Neural progenitor cell (in vitro differentiated cells): ENCODE measurements at regions not wholly inside any gene's neighbourhood (a gene's known extent, or its start where the extent isn't known, plus 50 kb on each side); places are given as distances from the start of the nearest gene placed in this dataset.

Experiments
- DNase-seq: peaks from one replicate; pipeline ENCODE4 v3.0.0-alpha.2; 2016; ENCODE audit warnings: low spot score
- H2AFZ ChIP-seq: fragments of 200-600 bp; sonication (generic); replicated peaks from 2 replicates; pipeline ENCODE4 v1.6.1; 2016; ENCODE audit warnings: antibody characterized with exemption
- H3F3A ChIP-seq: fragments of 200-600 bp; sonication (generic); 2 replicates; pipeline ENCODE4 v1.6.1; 2016; ENCODE audit warnings: antibody characterized with exemption, low read depth
- H3K27ac ChIP-seq: fragments of 200-600 bp; sonication (generic); 2 replicates; pipeline ENCODE4 v1.5.1; 2016; ENCODE audit warnings: mild to moderate bottlenecking
- H3K27me3 ChIP-seq: fragments of 200-600 bp; sonication (generic); 2 replicates; pipeline ENCODE4 v1.6.1; 2016; ENCODE audit warnings: mild to moderate bottlenecking, moderate library complexity
- H3K36me3 ChIP-seq: fragments of 200-600 bp; sonication (generic); 2 replicates; pipeline ENCODE4 v1.5.1; 2016
- H3K4me1 ChIP-seq: fragments of 200-600 bp; sonication (generic); 2 replicates; pipeline ENCODE4 v1.6.1; 2016; ENCODE audit warnings: mixed run types
- H3K4me2 ChIP-seq: fragments of 200-600 bp; sonication (generic); 2 replicates; pipeline ENCODE4 v1.6.1; 2016
- H3K4me3 ChIP-seq: fragments of 200-600 bp; sonication (generic); 2 replicates; pipeline ENCODE4 v1.5.1; 2016
- H3K79me2 ChIP-seq: fragments of 200-600 bp; sonication (generic); 2 replicates; pipeline ENCODE4 v1.6.1; 2016; ENCODE audit warnings: low read depth
- H3K9ac ChIP-seq: fragments of 200-600 bp; sonication (generic); 2 replicates; pipeline ENCODE4 v1.6.1; 2016
- H3K9me3 ChIP-seq: fragments of 200-600 bp; sonication (generic); 2 replicates; pipeline ENCODE4 v1.5.1; 2016; ENCODE audit warnings: low read depth
- H4K20me1 ChIP-seq: fragments of 200-600 bp; sonication (generic); 2 replicates; pipeline ENCODE4 v1.6.1; 2016; ENCODE audit warnings: low read depth
- H3K27ac Mint-ChIP-seq: 3 replicates; pipeline ENCODE4 v1.8.0; 2021; ENCODE audit warnings: mixed read lengths
- H3K27me3 Mint-ChIP-seq: 2 replicates; pipeline ENCODE4 v1.8.0; 2022; ENCODE audit warnings: low read depth, mild to moderate bottlenecking, inconsistent platforms, moderate library complexity, mixed read lengths; ENCODE audit not compliant: insufficient read depth
- H3K36me3 Mint-ChIP-seq: 3 replicates; pipeline ENCODE4 v1.8.0; 2021; ENCODE audit warnings: mixed read lengths
- H3K4me1 Mint-ChIP-seq: 3 replicates; pipeline ENCODE4 v1.8.0; 2021; ENCODE audit warnings: mixed read lengths
- H3K4me3 Mint-ChIP-seq: 3 replicates; pipeline ENCODE4 v1.8.0; 2021; ENCODE audit warnings: mild to moderate bottlenecking, moderate library complexity, mixed read lengths
- H3K9me3 Mint-ChIP-seq: 3 replicates; pipeline ENCODE4 v1.8.0; 2020; ENCODE audit warnings: mixed read lengths
- CTCF ChIP-seq: fragments of 200-600 bp; sonication (generic); IDR thresholded peaks from 2 replicates; pipeline ENCODE4 v1.5.1; 2017; ENCODE audit warnings: antibody characterized with exemption, mild to moderate bottlenecking
- EZH2 ChIP-seq: fragments of 200-600 bp; sonication (generic); IDR thresholded peaks from 2 replicates; pipeline ENCODE4 v1.6.1; 2017; ENCODE audit warnings: antibody characterized with exemption, mild to moderate bottlenecking, moderate library complexity
- EZH2phosphoT487 ChIP-seq: fragments of 200-600 bp; sonication (generic); IDR thresholded peaks from 2 replicates; pipeline ENCODE4 v1.6.1; 2017; ENCODE audit warnings: antibody characterized with exemption

- H3K4me1 Mint-ChIP-seq, result peaks cover 9% of the 10 kb centered on the region
- no peak overlapping the region for H3K9ac ChIP-seq
- H2AFZ ChIP-seq, result no peak overlapping the region
- no peak overlapping the region for H3K27ac ChIP-seq
- no peak overlapping the region for H3K27ac Mint-ChIP-seq
- no peak overlapping the region for H3K4me3 Mint-ChIP-seq
- no peaks in the 10 kb centered on the region for H4K20me1 ChIP-seq
- no peaks in the 10 kb centered on the region for H3K9me3 ChIP-seq
- no peaks in the 10 kb centered on the region for H3K27me3 Mint-ChIP-seq
- peaks cover 11% of the 10 kb centered on the region for H3K4me1 ChIP-seq
- no peaks in the 10 kb centered on the region for H3K9me3 Mint-ChIP-seq
- H3K4me2 ChIP-seq, result no peak overlapping the region
- no peaks in the 10 kb centered on the region for H3K27me3 ChIP-seq
- no peaks in the 10 kb centered on the region for H3K36me3 ChIP-seq
- no peaks in the 10 kb centered on the region for H3K36me3 Mint-ChIP-seq
- H3K79me2 ChIP-seq, result no peaks in the 10 kb centered on the region
- H3K4me3 ChIP-seq, result no peak overlapping the region
- no peaks in the 10 kb centered on the region for H3F3A ChIP-seq
- no peak for DNase-seq
- TF ChIP-seq EZH2phosphoT487 (no peak), CTCF (no peak), EZH2 (no peak)
These were observed 1131.7 kb upstream of the LRRTM1 start for GRCh38 chr2:81436256-81436655.

GRCh38 chr2:81412681-81413080 lies 1108.1 kb upstream of the LRRTM1 start:
- Histone ChIP-seq H3K36me3 (no peaks in the 10 kb centered on the region), H3K9ac (no peak overlapping the region), H3K4me3 (no peak overlapping the region), H3K79me2 (no peaks in the 10 kb centered on the region), H3K4me2 (no peak overlapping the region), H3K9me3 (no peaks in the 10 kb centered on the region), H3K27me3 (no peaks in the 10 kb centered on the region), H2AFZ (no peak overlapping the region), H4K20me1 (no peaks in the 10 kb centered on the region), H3K27ac (no peak overlapping the region), H3F3A (no peaks in the 10 kb centered on the region), H3K4me1 (no peaks in the 10 kb centered on the region)
- Mint-ChIP-seq H3K36me3 (no peaks in the 10 kb centered on the region), H3K9me3 (no peaks in the 10 kb centered on the region), H3K4me3 (no peak overlapping the region), H3K27ac (no peak overlapping the region), H3K27me3 (no peaks in the 10 kb centered on the region), H3K4me1 (no peaks in the 10 kb centered on the region)
- TF ChIP-seq CTCF (no peak), EZH2 (no peak), EZH2phosphoT487 (no peak)
- DNase-seq, result no peak

- Histone ChIP-seq H3K27ac (no peak overlapping the region), H3K9ac (no peak overlapping the region), H3K4me1 (no peaks in the 10 kb centered on the region), H3K9me3 (no peaks in the 10 kb centered on the region), H3K27me3 (no peaks in the 10 kb centered on the region), H3K36me3 (no peaks in the 10 kb centered on the region), H2AFZ (no peak overlapping the region), H4K20me1 (no peaks in the 10 kb centered on the region), H3K4me3 (no peak overlapping the region), H3K4me2 (no peak overlapping the region), H3K79me2 (no peaks in the 10 kb centered on the region), H3F3A (no peaks in the 10 kb centered on the region)
- H3K4me1 Mint-ChIP-seq, result no peaks in the 10 kb centered on the region
- H3K9me3 Mint-ChIP-seq, result no peaks in the 10 kb centered on the region
- H3K27ac Mint-ChIP-seq, result no peak overlapping the region
- no peaks in the 10 kb centered on the region for H3K27me3 Mint-ChIP-seq
- TF ChIP-seq EZH2, result no peak
- TF ChIP-seq CTCF, result no peak
- TF ChIP-seq EZH2phosphoT487, result no peak
- DNase-seq, result no peak
- no peak overlapping the region for H3K4me3 Mint-ChIP-seq
- H3K36me3 Mint-ChIP-seq, result no peaks in the 10 kb centered on the region
These were observed 1099.0 kb upstream of the LRRTM1 start for GRCh38 chr2:81403508-81403907.
